SU-DHL-6 (cell line): ENCODE measurements at regions not wholly inside any gene's neighbourhood (a gene's known extent, or its start where the extent isn't known, plus 50 kb on each side); places are given as distances from the start of the nearest gene placed in this dataset.

Experiments used
- CTCF ChIP-seq: fragments of 200-600 bp; sonication (generic); IDR thresholded peaks from one replicate; pipeline ENCODE4 v1.5.1; 2017; ENCODE audit warnings: antibody characterized with exemption, mild to moderate bottlenecking, low read length, moderate library complexity; ENCODE audit not compliant: insufficient read depth, poor library complexity, severe bottlenecking
- EZH2phosphoT487 ChIP-seq: fragments of 200-600 bp; sonication (generic), shearing (Covaris generic); conservative IDR thresholded peaks from 2 replicates; pipeline ENCODE4 v1.6.1; 2018; ENCODE audit warnings: mild to moderate bottlenecking, antibody characterized with exemption, low read length, moderate library complexity, mixed read lengths

GRCh38 chrX:96382018-96382417 lies 302.6 kb upstream of the DIAPH2 start:
- TF ChIP-seq CTCF, result no peak
- TF ChIP-seq EZH2phosphoT487, result no peak
